GM18909 (cell line): ENCODE measurements at regions not wholly inside any gene's neighbourhood (a gene's known extent, or its start where the extent isn't known, plus 50 kb on each side); places are given as distances from the start of the nearest gene placed in this dataset.
"Not testable (repeated sequence)": the region's sequence is repeated elsewhere in the genome, so short reads cannot be mapped to it uniquely, and the experiment has no call there.

Experiments used
- ATAC-seq: cut with Tn5 transposase; IDR thresholded peaks from one replicate; pipeline ENCODE4 v1.9.1; 2021; ENCODE audit warnings: mild to moderate bottlenecking; ENCODE audit not compliant: unreplicated experiment, poor library complexity

DNA sequence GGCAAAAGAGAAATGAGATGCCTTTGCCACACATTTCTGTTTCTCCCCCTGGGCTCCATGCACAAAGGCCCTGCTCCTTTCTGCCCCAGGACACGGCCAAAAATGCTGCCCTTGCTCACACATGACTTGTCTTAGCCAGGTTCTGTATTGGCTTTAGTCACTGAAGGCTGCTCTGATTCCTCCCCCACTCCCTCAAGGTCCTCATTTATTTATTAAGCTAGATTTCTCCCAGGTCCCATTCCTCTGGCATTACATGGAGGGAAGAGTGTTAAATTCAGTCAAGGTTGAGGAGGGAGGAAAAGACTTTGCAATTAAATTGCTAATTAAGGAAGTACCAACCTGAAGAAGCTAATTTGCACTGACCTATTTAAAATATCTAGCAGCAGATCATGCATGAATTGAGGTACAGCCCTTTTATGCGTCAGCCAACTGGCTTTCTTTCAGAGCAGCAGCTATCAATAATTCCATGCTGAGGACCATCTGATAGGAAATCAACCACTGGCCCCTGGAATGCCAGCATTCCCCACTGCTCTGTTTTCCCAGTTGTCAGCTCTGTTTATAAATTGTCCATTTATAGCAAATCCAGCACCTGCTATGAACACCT is 81.2 kb upstream of the MAP3K1 start:
- ATAC-seq: no peak

DNA sequence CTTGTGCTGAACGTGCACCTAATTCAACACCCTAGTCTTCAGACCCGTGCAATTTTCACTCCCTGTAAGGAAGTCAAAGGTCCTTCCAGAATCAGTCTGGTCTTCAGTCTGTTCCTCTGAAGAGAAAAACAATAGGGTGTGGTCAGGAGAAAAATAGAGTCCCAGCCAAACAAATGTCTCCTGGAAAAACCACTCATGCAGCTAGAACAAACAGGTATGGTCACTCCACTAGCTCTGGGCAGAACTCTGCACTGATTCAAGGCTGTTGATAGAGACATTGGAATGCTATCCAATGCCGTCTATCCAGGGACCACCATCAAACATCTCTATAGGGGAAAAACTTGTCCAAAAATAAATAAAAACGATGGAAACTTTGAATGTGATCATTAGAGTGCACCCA is 81.8 kb upstream of the MAP3K1 start:
- no peak for ATAC-seq

DNA sequence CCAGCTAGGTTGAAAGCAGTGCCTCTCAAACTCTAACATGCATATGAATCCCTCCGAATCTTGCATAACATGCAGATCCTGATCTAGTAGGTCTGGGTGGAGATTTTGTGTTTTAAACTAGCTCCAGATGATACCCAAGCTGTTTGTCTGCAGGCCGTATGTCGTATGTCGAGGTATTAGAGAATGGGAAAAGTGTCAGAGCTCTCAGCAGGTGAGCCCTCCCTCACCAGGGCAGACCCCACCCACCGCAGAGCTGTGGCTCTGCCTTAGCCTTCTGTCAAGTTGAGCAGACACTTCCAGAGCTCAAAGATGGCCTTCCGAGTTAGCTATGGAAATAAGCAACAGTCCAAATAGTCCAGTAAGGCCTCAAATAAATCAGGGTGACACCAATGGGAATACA is 83.2 kb upstream of the MAP3K1 start:
- no peak for ATAC-seq

DNA sequence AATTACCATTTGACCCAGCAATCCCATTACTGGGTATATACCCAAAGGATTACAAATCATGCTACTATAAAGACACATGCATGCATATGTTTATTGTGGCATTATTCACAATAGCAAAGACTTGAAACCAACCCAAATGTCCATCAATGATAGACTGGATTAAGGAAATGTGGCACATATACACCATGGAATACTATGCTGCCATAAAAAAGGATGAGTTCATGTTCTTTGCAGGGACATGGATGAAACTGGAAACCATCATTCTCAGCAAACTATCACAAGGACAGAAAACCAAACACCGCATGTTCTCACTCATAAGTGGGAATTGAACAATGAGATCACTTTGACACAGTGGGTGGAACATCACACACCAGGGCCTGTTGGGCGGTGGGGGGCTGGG is 83.9 kb upstream of the MAP3K1 start:
- not testable (repeated sequence) for ATAC-seq

DNA sequence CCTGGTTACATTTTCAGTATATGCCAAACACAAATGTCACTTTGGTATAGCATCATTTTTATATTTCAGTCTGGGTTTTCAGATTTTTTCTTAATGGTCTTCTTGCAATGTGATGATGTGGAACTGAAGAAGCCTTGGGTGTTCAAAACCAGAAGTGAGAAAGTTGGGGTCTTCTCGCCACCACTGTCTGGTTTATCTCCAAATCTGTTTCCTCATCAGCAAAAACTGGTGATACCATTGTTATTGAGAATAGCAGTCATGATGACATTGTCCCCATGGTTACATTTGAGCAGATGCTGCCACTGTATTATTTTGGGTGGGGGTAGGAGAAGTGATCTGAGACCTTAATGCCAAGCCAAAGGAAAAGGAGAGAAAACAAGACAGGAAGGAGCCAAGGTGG is 85.9 kb upstream of the MAP3K1 start:
- no peak for ATAC-seq

DNA sequence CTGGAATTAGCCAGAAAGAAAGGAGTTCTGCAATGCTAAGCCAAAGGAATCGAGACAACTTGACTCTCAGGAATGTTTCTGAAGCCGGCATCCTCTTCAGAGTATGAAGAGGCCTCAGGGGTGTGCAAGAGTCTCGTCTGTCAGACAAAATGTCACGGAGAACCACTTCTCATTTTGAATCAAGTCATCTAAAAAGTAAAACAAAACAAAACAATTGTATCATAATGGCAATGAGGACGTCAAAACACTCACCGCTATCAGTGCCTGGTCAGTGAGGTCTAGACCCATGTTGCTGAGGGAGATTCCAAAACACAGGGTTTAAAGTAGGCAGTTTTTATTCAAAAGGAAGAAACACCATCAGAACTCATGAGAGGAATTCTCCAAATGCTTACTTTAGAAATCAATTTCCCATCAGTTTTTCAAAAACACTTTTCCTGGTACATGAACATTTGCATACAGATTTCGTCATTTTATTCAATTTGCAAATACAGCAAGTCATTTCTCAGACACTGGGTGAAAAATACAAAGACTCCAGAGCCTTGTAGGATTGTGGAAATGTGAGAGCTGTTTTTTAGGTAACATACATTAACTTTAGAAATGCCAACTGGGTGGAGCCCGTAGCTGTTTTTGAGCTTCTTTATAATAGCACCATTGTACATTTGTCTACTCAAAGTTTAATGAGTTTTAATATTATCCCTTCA is 89.5 kb upstream of the MAP3K1 start:
- no peak for ATAC-seq

DNA sequence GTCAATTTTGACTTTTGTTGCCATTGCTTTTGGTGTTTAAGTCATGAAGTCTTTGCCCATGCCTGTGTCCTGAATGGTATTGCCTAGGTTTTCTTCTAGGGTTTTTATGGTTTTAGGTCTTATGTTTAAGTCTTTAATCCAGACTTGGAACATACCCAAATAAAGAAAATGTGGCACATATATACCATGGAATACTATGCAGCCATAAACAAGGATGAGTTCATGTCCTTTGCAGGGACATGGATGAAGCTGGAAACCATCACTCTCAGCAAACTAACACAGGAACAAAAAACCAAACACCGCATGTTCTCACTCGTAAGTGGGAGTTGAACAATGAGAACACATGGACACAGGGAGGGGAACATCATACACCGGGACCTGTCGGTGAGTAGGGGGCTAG is 90.5 kb upstream of the MAP3K1 start:
- ATAC-seq: not testable (repeated sequence)

DNA sequence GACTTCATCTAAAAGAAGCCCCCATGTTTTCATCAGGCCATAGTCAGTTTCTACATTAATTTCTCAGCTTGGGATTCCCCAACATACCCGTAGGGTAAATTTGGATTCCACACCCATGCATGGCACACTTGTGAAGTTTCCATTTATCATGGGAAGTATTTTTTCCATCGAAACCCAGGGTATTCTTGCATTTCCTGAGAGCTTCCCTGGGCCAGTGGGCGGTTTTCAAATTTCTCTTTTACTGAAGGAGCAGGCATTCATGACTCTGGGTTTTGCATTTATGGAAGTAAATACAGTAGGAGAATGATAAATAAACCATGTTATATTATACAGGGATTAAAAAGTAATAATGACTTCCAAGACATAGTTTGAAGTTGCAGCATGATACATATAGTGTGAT is 93.0 kb upstream of the MAP3K1 start:
- ATAC-seq: no peak

DNA sequence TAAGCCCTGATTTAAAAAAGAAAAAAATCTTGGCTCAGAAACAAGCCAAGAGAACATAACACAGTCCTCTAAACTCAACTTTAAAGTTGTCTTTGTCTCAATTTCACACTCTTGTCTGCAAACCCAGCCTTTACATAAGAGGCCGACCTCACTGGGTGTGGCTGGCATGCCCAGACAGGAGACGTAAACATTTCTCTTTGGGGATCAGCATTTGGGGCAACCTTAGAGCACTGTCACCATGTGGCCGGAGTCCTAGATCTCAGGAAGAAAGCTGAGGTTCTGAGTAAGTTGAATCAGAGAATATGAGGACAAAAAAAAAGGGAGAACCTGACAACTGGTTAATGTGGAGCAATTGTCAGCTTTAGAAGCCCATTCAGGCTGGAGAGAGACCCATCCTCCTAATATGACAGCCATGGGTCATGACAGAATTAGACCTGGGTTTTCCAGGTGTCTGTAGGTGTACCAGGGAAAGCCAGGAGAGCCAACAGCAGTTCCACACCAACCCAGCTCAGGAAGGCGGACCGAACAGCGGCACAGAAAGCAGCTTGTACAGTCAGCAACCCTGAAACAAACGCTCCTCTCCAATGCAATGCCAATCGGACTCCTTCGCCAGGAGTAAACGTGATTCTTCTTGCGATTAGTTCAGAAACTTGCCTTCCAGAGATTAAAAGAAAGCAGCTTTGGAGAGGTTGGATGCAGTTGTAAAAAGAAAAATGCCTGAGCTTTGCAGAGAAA is 97.9 kb upstream of the MAP3K1 start:
- ATAC-seq: no peak

DNA sequence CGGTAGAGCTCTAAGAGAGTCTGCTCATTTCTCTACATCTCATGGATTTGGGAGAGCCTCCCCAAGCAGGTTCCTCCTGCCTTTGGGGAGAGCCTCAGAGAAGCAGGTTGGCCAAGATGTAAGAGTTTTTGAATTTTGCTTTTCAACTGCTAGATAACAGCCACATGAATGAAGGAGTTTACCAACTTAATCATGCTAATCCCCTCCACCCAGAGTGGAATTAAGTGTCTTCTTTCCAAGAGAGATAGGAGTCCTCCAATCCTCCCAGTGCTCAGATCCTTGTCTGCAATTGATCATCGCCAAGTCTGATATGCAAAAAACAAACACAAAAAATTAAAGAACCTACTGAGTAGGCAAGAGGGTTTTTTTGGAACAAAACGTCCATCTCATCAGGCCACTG is 99.4 kb upstream of the MAP3K1 start:
- ATAC-seq: no peak

DNA sequence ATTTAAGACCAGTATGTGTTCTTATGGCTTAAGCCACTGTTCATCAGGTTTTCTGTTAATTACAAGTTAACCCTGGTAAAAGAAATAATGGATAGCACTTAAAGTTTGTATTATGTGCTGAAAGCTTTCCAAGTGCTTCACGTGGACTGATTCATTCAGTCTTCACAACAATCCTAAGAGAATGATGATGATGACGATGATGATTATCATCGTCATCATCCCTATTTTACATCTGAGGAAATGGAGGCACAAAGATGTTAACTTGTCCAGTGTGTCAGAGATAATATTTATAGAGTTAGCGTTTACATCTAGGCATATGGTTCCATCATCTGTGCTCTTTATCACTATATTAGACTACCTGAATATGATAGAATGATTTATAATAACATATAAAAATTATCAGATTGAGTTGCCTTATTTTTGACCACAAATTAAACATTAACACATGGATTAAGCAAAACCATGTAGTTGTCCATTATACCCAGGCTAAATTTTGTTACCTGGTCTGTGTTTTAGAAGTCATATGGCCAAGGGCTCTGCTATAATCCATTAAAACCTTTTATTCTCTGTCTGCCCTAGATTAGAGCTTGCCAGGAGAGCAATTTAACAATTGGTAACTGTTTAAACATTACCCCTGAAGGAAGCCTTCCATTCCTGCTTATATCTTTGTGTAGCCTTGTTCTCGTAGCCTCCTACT is 102.3 kb upstream of the MAP3K1 start:
- no peak for ATAC-seq

DNA sequence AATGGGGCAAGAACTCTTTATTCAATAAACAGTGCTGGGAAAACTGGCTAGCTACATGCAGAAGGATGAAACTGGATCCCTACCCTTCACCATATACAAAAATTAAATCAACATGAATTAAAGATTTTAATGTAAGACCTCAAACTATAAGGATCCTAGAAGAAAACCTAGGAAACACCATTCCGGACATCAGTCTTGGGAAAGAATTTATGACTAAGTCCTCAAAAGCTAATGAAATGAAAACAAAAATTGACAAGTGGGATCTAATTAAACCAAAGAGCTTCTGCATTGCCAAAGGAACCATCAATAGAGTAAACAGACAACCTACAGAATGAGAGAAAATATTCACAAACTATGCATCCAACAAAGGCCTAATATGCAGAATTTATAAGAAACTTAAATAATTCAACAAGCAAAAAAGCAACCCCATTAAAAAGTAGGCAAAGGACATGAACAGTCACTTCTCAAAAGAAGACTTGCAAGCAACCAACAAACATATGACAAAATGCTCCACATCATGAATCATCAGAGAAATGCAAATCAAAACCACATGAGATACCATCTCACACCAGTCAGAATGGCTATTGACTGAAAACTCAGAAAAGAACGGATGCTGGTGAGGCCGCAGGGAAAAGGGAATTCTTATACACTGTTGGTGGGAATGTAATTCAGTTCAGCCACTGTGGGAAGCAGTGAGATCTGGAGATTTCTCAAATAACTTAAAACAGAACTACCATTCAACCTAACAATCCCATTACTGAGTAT is 104.3 kb upstream of the MAP3K1 start:
- ATAC-seq: no peak

DNA sequence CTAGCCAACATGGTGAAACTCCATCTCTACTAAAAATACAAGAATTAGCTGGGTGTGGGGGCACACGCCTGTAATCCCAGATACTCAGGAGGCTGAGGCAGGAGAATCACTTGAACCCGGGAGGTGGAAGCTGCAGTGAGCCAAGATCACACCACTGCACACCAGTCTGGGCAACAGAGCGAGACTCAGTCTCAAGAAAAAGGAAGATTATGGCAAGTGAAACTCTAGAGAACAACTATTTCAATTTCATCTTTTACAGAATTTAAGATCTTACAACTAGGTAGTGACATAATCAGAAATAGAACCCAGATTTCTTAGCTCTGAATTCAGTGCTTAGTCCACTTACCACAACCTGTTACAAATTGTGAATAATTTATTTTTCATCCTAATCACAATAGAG is 108.8 kb upstream of the MAP3K1 start:
- ATAC-seq: no peak

DNA sequence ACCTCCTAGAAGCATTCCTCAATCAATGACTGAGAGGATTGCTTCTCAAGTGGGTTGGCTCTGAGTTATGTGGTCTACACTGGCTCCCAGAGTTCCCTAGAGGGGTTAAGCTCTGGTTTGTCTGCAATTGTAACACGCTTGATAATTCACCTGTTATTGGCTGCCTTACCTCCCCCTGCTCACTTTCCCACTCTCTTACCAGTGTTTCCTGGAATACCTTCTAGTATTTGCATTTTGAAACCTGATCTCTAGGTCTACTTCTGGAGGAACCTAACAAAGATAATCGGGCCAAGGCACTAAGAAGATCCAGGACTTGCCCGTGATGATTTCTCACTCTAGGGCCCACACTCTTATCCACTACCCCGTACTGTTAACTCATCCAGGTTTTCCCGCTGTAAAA is 110.1 kb upstream of the MAP3K1 start:
- no peak for ATAC-seq

DNA sequence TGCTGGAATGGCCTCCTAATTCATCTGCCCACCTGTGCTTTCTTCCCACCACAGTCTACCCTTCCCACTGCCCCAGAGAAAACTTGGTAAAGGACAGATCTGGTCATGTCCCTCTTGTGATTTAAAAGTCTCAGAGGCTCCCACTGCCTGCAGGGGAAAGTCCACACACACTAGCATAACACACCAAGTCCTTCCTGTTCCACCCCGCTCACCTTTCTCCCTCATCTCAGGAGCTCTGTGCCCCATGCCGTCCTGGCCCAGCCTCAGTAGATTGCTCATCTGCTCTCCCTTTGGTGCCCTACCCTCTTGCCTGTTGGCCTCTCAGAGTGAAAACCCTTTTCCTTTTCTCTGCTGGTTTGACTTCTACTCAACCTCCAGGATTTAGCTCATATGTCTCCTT is 111.4 kb upstream of the MAP3K1 start:
- no peak for ATAC-seq

DNA sequence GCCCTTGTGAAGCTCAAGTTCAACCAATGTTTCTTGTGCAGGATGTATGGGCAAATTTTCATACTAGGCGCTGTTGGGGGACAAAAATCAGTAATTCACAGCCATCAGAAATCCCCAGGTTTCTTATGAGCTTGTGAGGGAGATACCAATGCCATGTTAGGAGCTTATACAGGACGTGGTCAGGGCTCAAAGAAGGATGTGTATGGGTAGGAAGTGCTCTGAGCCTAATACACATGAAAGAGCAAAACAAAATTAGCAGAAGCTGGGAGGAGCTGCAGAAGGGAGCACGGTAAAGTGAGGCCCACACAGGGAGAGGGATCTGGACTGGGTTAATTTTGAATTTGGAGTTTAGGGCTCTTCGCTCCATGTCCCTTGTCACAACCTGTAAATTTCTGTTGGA is 114.6 kb upstream of the MAP3K1 start:
- ATAC-seq: no peak

DNA sequence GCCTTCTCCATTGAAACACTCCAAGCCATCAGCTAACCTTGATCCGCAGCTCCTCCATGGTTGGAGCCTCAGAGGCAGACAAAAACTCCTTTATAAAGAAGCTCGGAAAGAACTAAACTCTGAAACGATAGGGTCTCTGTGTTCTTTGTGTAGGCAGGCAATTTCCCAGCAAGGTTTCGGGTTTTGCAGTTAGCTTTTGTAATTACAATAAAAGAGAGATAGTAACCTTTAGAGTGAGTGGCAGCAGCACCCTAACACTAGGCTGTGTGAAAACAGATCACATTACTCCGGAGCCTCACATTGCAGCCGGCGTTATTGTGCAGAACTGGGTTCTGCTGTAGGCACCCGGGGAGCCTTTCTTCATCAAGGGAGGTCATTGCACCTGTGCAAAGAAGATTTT is 115.8 kb upstream of the MAP3K1 start:
- no peak for ATAC-seq

DNA sequence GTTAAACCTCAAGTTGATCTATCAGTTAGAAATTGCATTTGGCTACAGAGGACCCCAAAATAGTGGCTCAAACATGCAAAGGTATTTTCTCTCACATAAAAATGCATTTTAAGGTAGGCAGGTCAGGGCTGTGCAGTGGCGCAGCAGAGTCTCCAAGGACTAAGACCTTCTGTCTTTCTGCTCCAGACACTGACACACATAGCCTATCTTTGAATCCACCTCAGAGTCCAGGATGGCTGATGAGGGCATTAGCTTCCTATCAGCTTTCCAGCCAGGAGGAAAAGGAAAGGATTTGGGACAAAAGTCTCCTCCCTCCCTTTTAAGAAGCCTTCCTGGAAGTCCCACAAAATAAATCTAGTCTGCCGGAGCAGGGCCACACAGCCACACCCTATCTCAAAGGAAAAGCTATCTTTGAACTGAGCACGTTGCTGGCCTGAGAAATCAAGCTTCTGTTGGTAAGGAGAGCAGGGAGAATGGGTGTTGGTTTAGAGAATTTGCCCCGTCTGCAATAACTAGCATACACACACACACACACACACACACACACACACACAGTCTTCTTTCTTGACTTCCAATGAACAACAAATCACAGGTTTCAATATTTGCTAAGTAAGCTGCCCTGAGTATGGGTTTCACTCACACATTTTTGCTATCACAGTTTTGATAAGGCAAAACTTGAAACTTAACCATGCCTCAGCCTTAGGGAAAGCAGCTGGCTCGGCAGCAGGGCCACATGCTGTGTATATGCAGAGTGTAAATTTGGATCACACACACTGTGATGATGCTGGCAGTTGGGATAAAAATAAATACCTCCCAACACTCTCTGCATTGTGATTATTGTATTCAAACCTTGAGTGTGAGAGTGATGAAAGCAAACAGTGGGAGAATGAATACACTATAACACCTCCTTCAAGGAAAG is 116.6 kb upstream of the MAP3K1 start:
- ATAC-seq: no peak

DNA sequence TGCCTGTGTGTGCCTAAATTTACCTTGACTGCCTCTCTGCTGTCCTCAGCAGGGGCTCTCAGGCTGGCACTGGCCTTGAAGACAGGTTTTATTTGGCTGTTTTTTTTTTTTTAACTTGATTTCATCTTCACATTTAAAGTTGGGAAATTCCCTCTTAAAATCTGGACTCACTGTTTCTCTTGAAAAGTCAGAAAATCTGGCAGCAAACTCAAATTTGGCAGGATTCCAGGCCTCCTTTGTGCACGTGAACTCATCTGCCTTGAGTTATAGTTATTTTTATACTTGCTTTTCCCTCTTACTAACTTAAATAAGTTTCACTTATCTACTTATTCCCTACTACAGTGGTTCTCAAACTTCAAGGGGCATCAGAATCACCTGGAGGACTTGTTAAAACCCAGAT is 118.4 kb upstream of the MAP3K1 start:
- ATAC-seq: no peak

DNA sequence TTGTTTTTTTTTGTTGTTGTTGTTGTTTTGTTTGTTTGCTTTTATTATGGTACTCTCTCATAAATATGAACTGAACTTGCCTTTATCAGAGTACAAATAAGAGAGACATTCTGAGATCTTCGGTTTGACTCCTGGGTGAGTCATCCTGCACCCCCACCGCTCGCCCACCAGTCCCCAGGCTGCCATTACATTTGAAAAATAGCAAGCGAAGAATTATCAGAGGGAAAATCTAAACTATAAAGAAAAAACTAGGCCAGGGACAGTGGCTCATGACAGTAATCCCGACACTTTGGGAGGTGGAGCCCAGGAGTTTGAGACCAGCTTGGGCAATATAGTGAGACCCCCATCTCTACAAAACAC is 122.1 kb upstream of the MAP3K1 start:
- no peak for ATAC-seq
